Thoracic aorta (tissue), 2 donors: ENCODE measurements at regions not wholly inside any gene's neighbourhood (a gene's known extent, or its start where the extent isn't known, plus 50 kb on each side); places are given as distances from the start of the nearest gene placed in this dataset.

Experiments
- ATAC-seq: fragments of 150-250 bp; one replicate; pipeline ENCODE4 v1.8.0; 2017; ENCODE audit warnings: low read depth; ENCODE audit not compliant: insufficient number of reproducible peaks, low FRiP score
- DNase-seq: peaks from one replicate; pipeline ENCODE4 v3.0.0-alpha.2; 2020; ENCODE audit warnings: low spot score
- H3K27ac ChIP-seq, 2 donors: fragments of 200-600 bp; sonication (generic); 1 replicate in 1 of 2; 2 replicates in 1 of 2; pipeline ENCODE4 v1.5.1; 2016; ENCODE audit warnings: mild to moderate bottlenecking in 2 of 2, moderate library complexity in 2 of 2
- H3K27me3 ChIP-seq: fragments of 200-600 bp; sonication (generic); replicated peaks from 2 replicates; pipeline ENCODE4 v1.6.0; 2016; ENCODE audit warnings: mild to moderate bottlenecking; ENCODE audit not compliant: insufficient read depth
- H3K36me3 ChIP-seq: fragments of 200-600 bp; sonication (generic); one replicate; pipeline ENCODE4 v1.5.1; 2016
- H3K4me1 ChIP-seq, 2 donors: fragments of 200-600 bp; sonication (generic); 1 replicate in 1 of 2; 2 replicates in 1 of 2; pipeline versions ENCODE4 v1.5.1 to v1.6.0; 2016; ENCODE audit warnings: low read depth in 2 of 2, mild to moderate bottlenecking in 1 of 2; ENCODE audit not compliant: control insufficient read depth in 1 of 2
- H3K4me3 ChIP-seq: fragments of 200-600 bp; sonication (generic); 2 replicates; pipeline ENCODE4 v1.5.1; 2016; ENCODE audit warnings: mild to moderate bottlenecking
- H3K9me3 ChIP-seq: fragments of 200-600 bp; sonication (generic); 2 replicates; pipeline ENCODE4 v1.5.1; 2016
- CTCF ChIP-seq: fragments of 200-600 bp; sonication (generic); IDR thresholded peaks from one replicate; pipeline ENCODE4 v1.5.1; 2019; ENCODE audit warnings: antibody characterized with exemption

GRCh38 chr16:59907611-59908010, 1173.5 kb upstream of the GOT2 start:
- Histone ChIP-seq H3K4me3 (no peak overlapping the region), H3K27ac (no peak overlapping the region), H3K36me3 (no peaks in the 10 kb centered on the region), H3K4me1 (no peaks in the 10 kb centered on the region), H3K27me3 (no peaks in the 10 kb centered on the region), H3K9me3 (no peaks in the 10 kb centered on the region)
- no peak for ATAC-seq
- no peak for DNase-seq
- TF ChIP-seq CTCF, result no peak

GRCh38 chr16:59905606-59906005, 1171.5 kb upstream of the GOT2 start:
- Histone ChIP-seq H3K4me1 (no peaks in the 10 kb centered on the region), H3K27ac (no peak overlapping the region), H3K27me3 (no peaks in the 10 kb centered on the region), H3K36me3 (no peaks in the 10 kb centered on the region), H3K4me3 (no peak overlapping the region), H3K9me3 (no peaks in the 10 kb centered on the region)
- no peak for ATAC-seq
- DNase-seq, result no peak
- no peak for TF ChIP-seq CTCF

GRCh38 chr16:59905131-59905530, 1171.0 kb upstream of the GOT2 start:
- Histone ChIP-seq H3K9me3 (no peaks in the 10 kb centered on the region), H3K4me1 (no peaks in the 10 kb centered on the region), H3K27me3 (no peaks in the 10 kb centered on the region), H3K27ac (no peak overlapping the region), H3K36me3 (no peaks in the 10 kb centered on the region), H3K4me3 (no peak overlapping the region)
- no peak for TF ChIP-seq CTCF
- ATAC-seq (no peak), DNase-seq (no peak)

GRCh38 chr16:59899940-59900339, 1165.8 kb upstream of the GOT2 start:
- DNase-seq, result no peak
- H3K27ac ChIP-seq, result no peak overlapping the region
- no peaks in the 10 kb centered on the region for H3K9me3 ChIP-seq
- TF ChIP-seq CTCF, result no peak
- ATAC-seq, result no peak
- no peaks in the 10 kb centered on the region for H3K27me3 ChIP-seq
- no peaks in the 10 kb centered on the region for H3K4me1 ChIP-seq
- H3K36me3 ChIP-seq, result no peaks in the 10 kb centered on the region
- no peak overlapping the region for H3K4me3 ChIP-seq

GRCh38 chr16:59892376-59892775, 1158.3 kb upstream of the GOT2 start:
- H3K4me1 ChIP-seq, result no peaks in the 10 kb centered on the region
- TF ChIP-seq CTCF, result no peak
- H3K27me3 ChIP-seq, result no peaks in the 10 kb centered on the region
- no peak overlapping the region for H3K4me3 ChIP-seq
- no peak overlapping the region for H3K27ac ChIP-seq
- DNase-seq (no peak), ATAC-seq (no peak)
- H3K9me3 ChIP-seq, result no peaks in the 10 kb centered on the region
- no peaks in the 10 kb centered on the region for H3K36me3 ChIP-seq
